Right atrium auricular region (tissue), 2 donors: ENCODE measurements at regions not wholly inside any gene's neighbourhood (a gene's known extent, or its start where the extent isn't known, plus 50 kb on each side); places are given as distances from the start of the nearest gene placed in this dataset.
"Not testable (repeated sequence)": the region's sequence is repeated elsewhere in the genome, so short reads cannot be mapped to it uniquely, and the experiment has no call there.

Source experiments
- DNase-seq: peaks from one replicate; pipeline ENCODE4 v3.0.0-alpha.2; 2019; ENCODE audit warnings: low spot score
- H3K27ac ChIP-seq, 2 donors: fragments of 200-600 bp; sonication (generic); 1 replicate in 1 of 2; 2 replicates in 1 of 2; pipeline ENCODE4 v1.5.1; 2016 to 2019
- H3K27me3 ChIP-seq, 2 donors: fragments of 200-600 bp; sonication (generic); one replicate each; pipeline versions ENCODE4 v1.5.1 to v1.6.0; 2017 to 2019
- H3K36me3 ChIP-seq: fragments of 200-600 bp; sonication (generic); one replicate; pipeline ENCODE4 v1.5.1; 2016
- H3K4me1 ChIP-seq, 2 donors: fragments of 200-600 bp; sonication (generic); one replicate each; pipeline versions ENCODE4 v1.5.1 to v1.6.0; 2017 to 2019
- H3K4me3 ChIP-seq, 2 donors: fragments of 200-600 bp; sonication (generic); 1 replicate in 1 of 2; 2 replicates in 1 of 2; pipeline ENCODE4 v1.5.1; 2017 to 2019; ENCODE audit warnings: mild to moderate bottlenecking in 1 of 2, moderate library complexity in 1 of 2
- H3K9me3 ChIP-seq, 2 donors: fragments of 200-600 bp; sonication (generic); one replicate each; pipeline ENCODE4 v1.5.1; 2019
- TF ChIP-seq, protein P1 (sequence below), 2 donors: fragments of 200-600 bp; sonication (generic); IDR thresholded peaks; one replicate each; pipeline ENCODE4 v1.5.1; 2019; ENCODE audit warnings: antibody characterized with exemption in 2 of 2

- TF ChIP-seq, protein P1, sequence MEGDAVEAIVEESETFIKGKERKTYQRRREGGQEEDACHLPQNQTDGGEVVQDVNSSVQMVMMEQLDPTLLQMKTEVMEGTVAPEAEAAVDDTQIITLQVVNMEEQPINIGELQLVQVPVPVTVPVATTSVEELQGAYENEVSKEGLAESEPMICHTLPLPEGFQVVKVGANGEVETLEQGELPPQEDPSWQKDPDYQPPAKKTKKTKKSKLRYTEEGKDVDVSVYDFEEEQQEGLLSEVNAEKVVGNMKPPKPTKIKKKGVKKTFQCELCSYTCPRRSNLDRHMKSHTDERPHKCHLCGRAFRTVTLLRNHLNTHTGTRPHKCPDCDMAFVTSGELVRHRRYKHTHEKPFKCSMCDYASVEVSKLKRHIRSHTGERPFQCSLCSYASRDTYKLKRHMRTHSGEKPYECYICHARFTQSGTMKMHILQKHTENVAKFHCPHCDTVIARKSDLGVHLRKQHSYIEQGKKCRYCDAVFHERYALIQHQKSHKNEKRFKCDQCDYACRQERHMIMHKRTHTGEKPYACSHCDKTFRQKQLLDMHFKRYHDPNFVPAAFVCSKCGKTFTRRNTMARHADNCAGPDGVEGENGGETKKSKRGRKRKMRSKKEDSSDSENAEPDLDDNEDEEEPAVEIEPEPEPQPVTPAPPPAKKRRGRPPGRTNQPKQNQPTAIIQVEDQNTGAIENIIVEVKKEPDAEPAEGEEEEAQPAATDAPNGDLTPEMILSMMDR (IDR thresholded peaks at IDR 0.05) = no peak
- Histone ChIP-seq H3K4me3 (no peak overlapping the region), H3K27ac (no peak overlapping the region), H3K4me1 (no peaks in the 10 kb centered on the region), H3K9me3 (peaks cover 0 to 6% of the 10 kb centered on the region in 2 donors), H3K36me3 (no peaks in the 10 kb centered on the region), H3K27me3 (no peaks in the 10 kb centered on the region)
- no peak for DNase-seq
Measured at GRCh38 chr1:195186544-195186943, 1421.7 kb downstream of the KCNT2 start.

DNA sequence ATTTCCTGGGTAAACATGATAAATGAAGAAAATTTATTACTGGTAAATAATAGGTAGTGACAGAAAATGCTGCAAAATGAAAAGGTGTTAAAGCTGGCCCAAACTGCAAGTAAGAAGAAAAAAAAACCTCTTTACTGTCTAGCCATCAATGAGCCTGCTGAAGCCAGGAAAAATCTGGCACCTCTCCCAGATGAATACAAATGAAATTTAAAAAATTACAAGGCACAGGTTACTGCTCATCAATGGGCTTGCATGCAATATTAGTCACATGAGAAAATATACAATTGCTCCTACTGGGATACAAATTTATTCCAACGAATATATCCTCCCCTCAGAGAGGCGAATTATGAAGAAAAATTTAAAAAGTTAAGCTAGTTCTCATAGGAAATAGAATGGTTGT lies 1422.5 kb downstream of the KCNT2 start:
- no peak overlapping the region for H3K27ac ChIP-seq
- no peak for DNase-seq
- H3K4me3 ChIP-seq = no peak overlapping the region
- TF ChIP-seq, protein P1 (IDR thresholded peaks at IDR 0.05) = no peak
- H3K4me1 ChIP-seq = no peaks in the 10 kb centered on the region
- H3K27me3 ChIP-seq = no peaks in the 10 kb centered on the region
- H3K9me3 ChIP-seq = peaks cover 0 to 6% of the 10 kb centered on the region in 2 donors
- H3K36me3 ChIP-seq = no peaks in the 10 kb centered on the region

GRCh38 chr1:195185321-195185720 lies 1422.9 kb downstream of the KCNT2 start:
- TF ChIP-seq, protein P1 (IDR thresholded peaks at IDR 0.05) = no peak
- Histone ChIP-seq H3K27ac (no peak overlapping the region), H3K9me3 (peaks cover 0 to 6% of the 10 kb centered on the region in 2 donors), H3K36me3 (no peaks in the 10 kb centered on the region), H3K27me3 (no peaks in the 10 kb centered on the region), H3K4me3 (no peak overlapping the region), H3K4me1 (no peaks in the 10 kb centered on the region)
- no peak for DNase-seq

GRCh38 chr1:195173753-195174152 lies 1434.5 kb downstream of the KCNT2 start:
- no peaks in the 10 kb centered on the region for H3K4me1 ChIP-seq
- TF ChIP-seq, protein P1 (IDR thresholded peaks at IDR 0.05) = no peak
- no peaks in the 10 kb centered on the region for H3K9me3 ChIP-seq
- DNase-seq = no peak
- no peaks in the 10 kb centered on the region for H3K27me3 ChIP-seq
- H3K36me3 ChIP-seq = no peaks in the 10 kb centered on the region
- no peak overlapping the region for H3K4me3 ChIP-seq
- no peak overlapping the region for H3K27ac ChIP-seq

DNA sequence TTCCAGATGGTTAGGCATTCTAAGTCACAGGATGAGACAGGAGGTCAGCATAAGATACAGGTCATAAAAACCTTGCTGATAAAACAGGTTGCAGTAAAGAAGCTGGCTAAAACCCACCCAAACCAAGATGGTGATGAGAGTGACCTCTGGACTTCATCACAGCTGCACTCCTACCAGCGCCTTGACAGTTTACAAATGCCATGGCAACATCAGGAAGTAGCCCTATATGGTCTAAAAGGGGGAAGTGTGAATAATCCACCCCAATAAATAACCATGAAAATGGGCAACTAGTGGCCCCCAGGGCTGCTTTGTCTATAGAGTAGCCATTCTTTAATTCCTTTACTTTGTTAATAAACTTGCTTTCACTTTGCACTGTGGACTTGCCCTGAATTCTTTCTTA lies 1448.4 kb downstream of the KCNT2 start:
- H3K36me3 ChIP-seq, H3K9me3 ChIP-seq, H3K4me3 ChIP-seq, H3K27me3 ChIP-seq, DNase-seq, H3K27ac ChIP-seq, H3K4me1 ChIP-seq: not testable (repeated sequence)

DNA sequence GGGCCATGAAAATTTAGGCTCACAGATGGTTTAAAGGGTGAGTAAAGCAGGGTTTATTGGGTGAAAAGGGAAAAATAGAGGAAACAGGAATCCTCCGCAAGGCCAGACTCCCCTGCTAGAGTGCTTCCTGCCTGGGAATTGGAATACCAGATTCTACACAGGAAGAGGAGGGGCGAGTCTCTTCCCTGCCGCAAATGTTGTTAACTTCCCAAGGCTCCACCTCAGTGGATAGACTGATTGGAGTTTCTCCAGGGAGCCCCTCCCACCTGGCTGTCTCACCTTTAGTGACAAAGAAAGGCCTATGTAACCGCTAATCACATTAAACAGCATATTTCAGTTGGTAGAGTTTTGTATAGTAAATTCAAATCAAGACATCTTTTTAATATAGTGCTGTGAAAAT lies 1450.1 kb downstream of the KCNT2 start:
- Histone ChIP-seq H3K27ac (no peak overlapping the region), H3K9me3 (no peaks in the 10 kb centered on the region), H3K4me1 (no peaks in the 10 kb centered on the region), H3K36me3 (no peaks in the 10 kb centered on the region), H3K4me3 (no peak overlapping the region), H3K27me3 (no peaks in the 10 kb centered on the region)
- DNase-seq = no peak
- TF ChIP-seq, protein P1 (IDR thresholded peaks at IDR 0.05) = no peak
